Right atrium auricular region (tissue), 2 donors: ENCODE measurements at regions not wholly inside any gene's neighbourhood (a gene's known extent, or its start where the extent isn't known, plus 50 kb on each side); places are given as distances from the start of the nearest gene placed in this dataset.

Source experiments
- DNase-seq: peaks from one replicate; pipeline ENCODE4 v3.0.0-alpha.2; 2019; ENCODE audit warnings: low spot score
- H3K27ac ChIP-seq, 2 donors: fragments of 200-600 bp; sonication (generic); 1 replicate in 1 of 2; 2 replicates in 1 of 2; pipeline ENCODE4 v1.5.1; 2016 to 2019
- H3K27me3 ChIP-seq, 2 donors: fragments of 200-600 bp; sonication (generic); one replicate each; pipeline versions ENCODE4 v1.5.1 to v1.6.0; 2017 to 2019
- H3K36me3 ChIP-seq: fragments of 200-600 bp; sonication (generic); one replicate; pipeline ENCODE4 v1.5.1; 2016
- H3K4me1 ChIP-seq, 2 donors: fragments of 200-600 bp; sonication (generic); one replicate each; pipeline versions ENCODE4 v1.5.1 to v1.6.0; 2017 to 2019
- H3K4me3 ChIP-seq, 2 donors: fragments of 200-600 bp; sonication (generic); 1 replicate in 1 of 2; 2 replicates in 1 of 2; pipeline ENCODE4 v1.5.1; 2017 to 2019; ENCODE audit warnings: mild to moderate bottlenecking in 1 of 2, moderate library complexity in 1 of 2
- H3K9me3 ChIP-seq, 2 donors: fragments of 200-600 bp; sonication (generic); one replicate each; pipeline ENCODE4 v1.5.1; 2019
- CTCF ChIP-seq, 2 donors: fragments of 200-600 bp; sonication (generic); IDR thresholded peaks; one replicate each; pipeline ENCODE4 v1.5.1; 2019; ENCODE audit warnings: antibody characterized with exemption in 2 of 2

- Histone ChIP-seq H3K9me3 (no peaks in the 10 kb centered on the region), H3K36me3 (no peaks in the 10 kb centered on the region), H3K27ac (no peak overlapping the region), H3K4me3 (no peak overlapping the region), H3K27me3 (no peaks in the 10 kb centered on the region), H3K4me1 (no peaks in the 10 kb centered on the region)
- no peak for DNase-seq
- no peak for TF ChIP-seq CTCF (IDR thresholded peaks at IDR 0.05)
Observed at GRCh38 chr9:115220319-115221005, 102.5 kb upstream of the TNC start.

- Histone ChIP-seq H3K9me3 (no peaks in the 10 kb centered on the region), H3K36me3 (no peaks in the 10 kb centered on the region), H3K27me3 (no peaks in the 10 kb centered on the region), H3K4me3 (no peak overlapping the region), H3K4me1 (no peaks in the 10 kb centered on the region), H3K27ac (no peak overlapping the region)
- DNase-seq = no peak
- TF ChIP-seq CTCF (IDR thresholded peaks at IDR 0.05) = no peak
Observed at GRCh38 chr9:115223471-115223870, 105.5 kb upstream of the TNC start.

- Histone ChIP-seq H3K36me3 (no peaks in the 10 kb centered on the region), H3K27ac (no peak overlapping the region), H3K4me1 (no peaks in the 10 kb centered on the region), H3K27me3 (no peaks in the 10 kb centered on the region), H3K9me3 (no peaks in the 10 kb centered on the region), H3K4me3 (no peak overlapping the region)
- DNase-seq = no peak
- TF ChIP-seq CTCF (IDR thresholded peaks at IDR 0.05) = no peak
Observed at GRCh38 chr9:115225459-115226116, 107.6 kb upstream of the TNC start.

GRCh38 chr9:115226152-115226551 is 108.2 kb upstream of the TNC start:
- Histone ChIP-seq H3K27me3 (no peaks in the 10 kb centered on the region), H3K4me1 (no peaks in the 10 kb centered on the region), H3K27ac (no peak overlapping the region), H3K4me3 (no peak overlapping the region), H3K36me3 (no peaks in the 10 kb centered on the region), H3K9me3 (no peaks in the 10 kb centered on the region)
- DNase-seq = no peak
- TF ChIP-seq CTCF (IDR thresholded peaks at IDR 0.05) = no peak

GRCh38 chr9:115229496-115229895 is 111.5 kb upstream of the TNC start:
- H3K27me3 ChIP-seq = no peaks in the 10 kb centered on the region
- H3K4me3 ChIP-seq = no peak overlapping the region
- H3K4me1 ChIP-seq = no peaks in the 10 kb centered on the region
- no peak for TF ChIP-seq CTCF (IDR thresholded peaks at IDR 0.05)
- H3K36me3 ChIP-seq = no peaks in the 10 kb centered on the region
- H3K27ac ChIP-seq = no peak overlapping the region
- no peaks in the 10 kb centered on the region for H3K9me3 ChIP-seq
- DNase-seq = no peak
